GM10248 (cell line): ENCODE measurements at regions not wholly inside any gene's neighbourhood (a gene's known extent, or its start where the extent isn't known, plus 50 kb on each side); places are given as distances from the start of the nearest gene placed in this dataset.

Source experiments
- CTCF ChIA-PET: fragments of 300-600 bp; sonication (Branson Sonifier 250); formaldehyde crosslinking; extraction: SDS; loops from one replicate; lab custom pipeline; 2021; ENCODE audit warnings: antibody characterized with exemption; lab: Yijun Ruan, JAX
- POLR2A ChIA-PET: fragments of 350-650 bp; sonication (Branson Sonifier 250); formaldehyde crosslinking; extraction: SDS; loops from one replicate; lab custom pipeline; 2020; ENCODE audit warnings: antibody characterized with exemption; lab: Yijun Ruan, JAX
- DNase-seq: peaks from one replicate; pipeline ENCODE4 v3.0.0; 2012; ENCODE audit errors: extremely low spot score
- CTCF ChIP-seq: IDR thresholded peaks from 2 replicates; pipeline ENCODE4 v1.5.1; 2012; ENCODE audit warnings: mild to moderate bottlenecking, low read depth; ENCODE audit errors: extremely low read depth, missing control alignments, control extremely low read depth

- no peak for DNase-seq
- ChIA-PET CTCF (no interaction called here), POLR2A (no interaction called here)
- no peak for TF ChIP-seq CTCF
Observed at GRCh38 chr2:163541943-163542342, 193.9 kb downstream of the FIGN start.

GRCh38 chr2:163541495-163541894, 194.3 kb downstream of the FIGN start:
- CTCF ChIA-PET, result no interaction called here
- TF ChIP-seq CTCF, result no peak
- DNase-seq, result no peak
- POLR2A ChIA-PET, result no interaction called here

GRCh38 chr2:163528640-163529217, 207.1 kb downstream of the FIGN start:
- no peak for DNase-seq
- POLR2A ChIA-PET, result no interaction called here
- no peak for TF ChIP-seq CTCF
- CTCF ChIA-PET, result interaction anchor here (0.7 to 1.5 kb wide), 2 partner anchors 11 to 78 kb away, joined by 3 to 4 read pairs; no protein-coding TSS in a partner anchor

DNA sequence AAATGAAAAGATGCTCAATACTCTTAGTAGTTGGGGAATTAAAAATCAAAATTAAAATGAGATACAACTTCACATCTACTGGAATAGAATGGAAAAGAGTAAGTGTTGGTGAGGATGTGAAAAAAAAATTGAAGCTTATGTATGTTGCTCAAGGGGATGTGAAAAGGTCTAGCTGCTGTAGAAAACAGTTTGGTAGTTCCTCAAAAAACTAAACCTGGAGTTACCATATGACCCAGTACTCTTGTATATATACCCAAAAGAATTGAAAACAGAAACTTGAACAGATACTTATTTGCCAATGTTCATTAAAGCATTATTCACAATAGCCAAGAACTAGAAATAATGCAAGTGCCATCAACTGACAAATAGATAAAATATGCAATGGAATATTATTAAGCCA, 208.4 kb downstream of the FIGN start:
- ChIA-PET CTCF (interaction anchor here (1.5 kb wide), 1 partner anchor 79 kb away, joined by 4 read pairs; no protein-coding TSS in a partner anchor), POLR2A (no interaction called here)
- no peak for DNase-seq
- no peak for TF ChIP-seq CTCF

DNA sequence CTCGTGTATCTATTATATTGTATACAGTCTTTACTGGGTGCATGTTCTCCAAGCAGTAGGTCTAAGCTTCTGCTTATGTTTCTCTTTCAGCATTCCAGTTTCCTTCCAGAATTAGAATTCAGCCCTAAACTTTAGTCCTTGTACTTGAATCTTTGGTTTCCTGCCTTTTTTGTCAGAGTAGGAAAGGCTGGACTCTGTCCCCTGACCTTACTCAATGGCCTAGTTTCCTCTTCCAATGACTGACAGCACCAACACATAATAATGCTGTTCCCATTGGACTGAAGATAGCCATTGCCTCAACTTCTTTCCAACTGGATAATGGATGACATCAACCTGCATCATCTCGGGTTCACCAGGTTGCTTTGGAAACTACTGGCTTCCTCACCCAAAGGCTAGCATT, 217.0 kb downstream of the FIGN start:
- POLR2A ChIA-PET, result no interaction called here
- TF ChIP-seq CTCF, result no peak
- no peak for DNase-seq
- CTCF ChIA-PET, result no interaction called here

- no peak for DNase-seq
- TF ChIP-seq CTCF, result no peak
- POLR2A ChIA-PET, result no interaction called here
- CTCF ChIA-PET, result no interaction called here
Observed at GRCh38 chr2:163515836-163516235, 220.0 kb downstream of the FIGN start.
